Posterior vena cava (tissue), 2 donors: ENCODE measurements at regions not wholly inside any gene's neighbourhood (a gene's known extent, or its start where the extent isn't known, plus 50 kb on each side); places are given as distances from the start of the nearest gene placed in this dataset.
"Not testable (repeated sequence)": the region's sequence is repeated elsewhere in the genome, so short reads cannot be mapped to it uniquely, and the experiment has no call there.

ENCODE experiments used
- DNase-seq: peaks from one replicate; pipeline ENCODE4 v3.0.0-alpha.2; 2020; ENCODE audit warnings: low spot score
- intact Hi-C, 2 donors: fragments of 100-400 bp; cut with DNase I; formaldehyde crosslinking; loops; one replicate each; pipeline versions ENCODE4 v1.14.1 to v1.14.2; 2022 to 2023
- donor health status: DM: yes; HTN: yes; CAD: no.
- donor health status: DM: yes; HTN: yes; CAD: no.

GRCh38 chr5:84885485-84886258 is 501.0 kb upstream of the EDIL3 start:
- DNase-seq: peak; percentile 38
- intact Hi-C loops: no loop called here

GRCh38 chr5:84881737-84882136 is 497.1 kb upstream of the EDIL3 start:
- DNase-seq: no peak
- intact Hi-C loops: no loop called here

- DNase-seq: no peak
- intact Hi-C loops: no loop called here
Measured at GRCh38 chr5:84874196-84874595, 489.5 kb upstream of the EDIL3 start.

- DNase-seq: no peak
- intact Hi-C loops: no loop called here
Measured at GRCh38 chr5:84872768-84873167, 488.1 kb upstream of the EDIL3 start.

- intact Hi-C loops: no loop called here
Measured at GRCh38 chr5:84870369-84870768, 485.7 kb upstream of the EDIL3 start.

GRCh38 chr5:84869675-84870074 is 485.0 kb upstream of the EDIL3 start:
- intact Hi-C loops: no loop called here
- DNase-seq: no peak

More at GRCh38 chr5:84870369-84870768, 485.7 kb upstream of the EDIL3 start:
- no peak for DNase-seq

GRCh38 chr5:84863936-84864335 is 479.3 kb upstream of the EDIL3 start:
- DNase-seq, intact Hi-C loops: not testable (repeated sequence)

GRCh38 chr5:84863020-84863419 is 478.3 kb upstream of the EDIL3 start:
- intact Hi-C loops: no loop called here
- DNase-seq: no peak

- DNase-seq: no peak
Measured at GRCh38 chr5:84862132-84862531, 477.5 kb upstream of the EDIL3 start.

GRCh38 chr5:84861306-84861705 is 476.6 kb upstream of the EDIL3 start:
- no peak for DNase-seq
- intact Hi-C loops: no loop called here

More at GRCh38 chr5:84862132-84862531, 477.5 kb upstream of the EDIL3 start:
- intact Hi-C loops: no loop called here

GRCh38 chr5:84859056-84859455 is 474.4 kb upstream of the EDIL3 start:
- DNase-seq: no peak
- intact Hi-C loops: no loop called here

- intact Hi-C loops: no loop called here
- DNase-seq: no peak
Measured at GRCh38 chr5:84831701-84832100, 447.0 kb upstream of the EDIL3 start.

GRCh38 chr5:84830265-84830664 is 445.6 kb upstream of the EDIL3 start:
- intact Hi-C loops: no loop called here
- peak; percentile 80 for DNase-seq

- DNase-seq: no peak
- intact Hi-C loops: no loop called here
Measured at GRCh38 chr5:84825606-84826005, 440.9 kb upstream of the EDIL3 start.

- no peak for DNase-seq
- intact Hi-C loops: no loop called here
Measured at GRCh38 chr5:84821924-84822323, 437.2 kb upstream of the EDIL3 start.

- no peak for DNase-seq
- intact Hi-C loops: no loop called here
Measured at GRCh38 chr5:84817953-84818352, 433.3 kb upstream of the EDIL3 start.

GRCh38 chr5:84816746-84817547 is 432.3 kb upstream of the EDIL3 start:
- DNase-seq: no peak
- intact Hi-C loops: no loop called here

GRCh38 chr5:84816160-84816559 is 431.5 kb upstream of the EDIL3 start:
- no peak for DNase-seq
- intact Hi-C loops: no loop called here

- DNase-seq: no peak
- intact Hi-C loops: no loop called here
Measured at GRCh38 chr5:84805473-84805872, 420.8 kb upstream of the EDIL3 start.

GRCh38 chr5:84796399-84796798 is 411.7 kb upstream of the EDIL3 start:
- intact Hi-C loops: no loop called here
- no peak for DNase-seq
